Kidney (tissue), 13 donors: ENCODE measurements at regions not wholly inside any gene's neighbourhood (a gene's known extent, or its start where the extent isn't known, plus 50 kb on each side); places are given as distances from the start of the nearest gene placed in this dataset.
A peak's percentile ranks its signal among the peaks of the same experiment; 100 is the strongest.

Source experiments
- DNase-seq, 5 donors: peaks; one replicate each; pipeline ENCODE4 v3.0.0-alpha.2; 2013 to 2020
- FAIRE-seq: peaks from 2 replicates; lab custom pipeline; 2012; peaks lifted over from hg19 to GRCh38; lab: Jason Lieb, UNC
- H3K27ac ChIP-seq, 2 donors: one replicate each; pipeline ENCODE4 v1.7.0; 2013; ENCODE audit warnings: low read depth in 2 of 2, low read length in 2 of 2, inconsistent platforms in 1 of 2
- H3K27me3 ChIP-seq: one replicate; pipeline ENCODE4 v1.7.1; 2013; ENCODE audit warnings: low read length, inconsistent platforms; ENCODE audit not compliant: control insufficient read depth, insufficient read depth
- H3K36me3 ChIP-seq, 3 donors: one replicate each; pipeline versions ENCODE4 v1.7.0 to v1.7.1; 2013; ENCODE audit warnings: low read length in 3 of 3, control low read depth in 1 of 3, inconsistent platforms in 1 of 3; ENCODE audit not compliant: insufficient read depth in 3 of 3, control insufficient read depth in 2 of 3
- H3K4me1 ChIP-seq, 3 donors: one replicate each; pipeline versions ENCODE4 v1.7.0 to v1.7.1; 2013; ENCODE audit warnings: low read length in 3 of 3, inconsistent platforms in 1 of 3, low read depth in 1 of 3; ENCODE audit not compliant: control insufficient read depth in 2 of 3, insufficient read depth in 2 of 3
- H3K4me3 ChIP-seq, 3 donors: one replicate each; pipeline versions ENCODE4 v1.7.0 to v1.8.1; 2013; ENCODE audit warnings: low read length in 3 of 3, control low read depth in 1 of 3, inconsistent platforms in 1 of 3
- H3K9ac ChIP-seq, 3 donors: one replicate each; pipeline versions ENCODE4 v1.7.0 to v1.7.1; 2013; ENCODE audit warnings: low read length in 3 of 3, control low read depth in 1 of 3, inconsistent platforms in 1 of 3
- H3K9me3 ChIP-seq, 3 donors: one replicate each; pipeline versions ENCODE4 v1.7.0 to v1.7.1; 2013; ENCODE audit warnings: low read length in 3 of 3, control low read depth in 1 of 3, inconsistent platforms in 1 of 3; ENCODE audit not compliant: control insufficient read depth in 2 of 3, insufficient read depth in 1 of 3
- intact Hi-C: fragments of 100-400 bp; cut with DNase I; formaldehyde crosslinking; loops from one replicate; pipeline ENCODE4 v1.11.1; 2022
- TF ChIP-seq, protein P1 (sequence below): IDR thresholded peaks from 3 replicates; pipeline ENCODE4 v1.5.1; 2012; ENCODE audit warnings: mild to moderate bottlenecking, moderate library complexity, borderline replicate concordance; ENCODE audit not compliant: insufficient read depth; ENCODE audit errors: extremely low read depth
- donor health status: control.
- donor health status: control.
- donor health status: control.
- donor health status: control.
- donor health status: control.
- donor health status: DM: yes; HTN: yes; CAD: no.
- donor health status: Normal renal cell carcinoma (clear cell type).

GRCh38 chr16:16861546-16861945, 482.6 kb downstream of the NPIPA7 start:
- Histone ChIP-seq H3K4me1 (no peaks in the 10 kb centered on the region), H3K9ac (no peak overlapping the region), H3K4me3 (no peak overlapping the region), H3K27ac (no peak overlapping the region), H3K9me3 (no peaks in the 10 kb centered on the region), H3K27me3 (no peaks in the 10 kb centered on the region), H3K36me3 (no peaks in the 10 kb centered on the region)
- TF ChIP-seq, protein P1, sequence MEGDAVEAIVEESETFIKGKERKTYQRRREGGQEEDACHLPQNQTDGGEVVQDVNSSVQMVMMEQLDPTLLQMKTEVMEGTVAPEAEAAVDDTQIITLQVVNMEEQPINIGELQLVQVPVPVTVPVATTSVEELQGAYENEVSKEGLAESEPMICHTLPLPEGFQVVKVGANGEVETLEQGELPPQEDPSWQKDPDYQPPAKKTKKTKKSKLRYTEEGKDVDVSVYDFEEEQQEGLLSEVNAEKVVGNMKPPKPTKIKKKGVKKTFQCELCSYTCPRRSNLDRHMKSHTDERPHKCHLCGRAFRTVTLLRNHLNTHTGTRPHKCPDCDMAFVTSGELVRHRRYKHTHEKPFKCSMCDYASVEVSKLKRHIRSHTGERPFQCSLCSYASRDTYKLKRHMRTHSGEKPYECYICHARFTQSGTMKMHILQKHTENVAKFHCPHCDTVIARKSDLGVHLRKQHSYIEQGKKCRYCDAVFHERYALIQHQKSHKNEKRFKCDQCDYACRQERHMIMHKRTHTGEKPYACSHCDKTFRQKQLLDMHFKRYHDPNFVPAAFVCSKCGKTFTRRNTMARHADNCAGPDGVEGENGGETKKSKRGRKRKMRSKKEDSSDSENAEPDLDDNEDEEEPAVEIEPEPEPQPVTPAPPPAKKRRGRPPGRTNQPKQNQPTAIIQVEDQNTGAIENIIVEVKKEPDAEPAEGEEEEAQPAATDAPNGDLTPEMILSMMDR, result peak; percentile 49
- intact Hi-C loops, result no loop called here
- DNase-seq (peak in 4 of 5 donors; percentile 51 to 72 (median 54)), FAIRE-seq (no peak)

- no peak for FAIRE-seq
- H3K9ac ChIP-seq, result no peak overlapping the region
- no peak overlapping the region for H3K27ac ChIP-seq
- H3K9me3 ChIP-seq, result no peaks in the 10 kb centered on the region
- no peaks in the 10 kb centered on the region for H3K4me1 ChIP-seq
- H3K27me3 ChIP-seq, result no peaks in the 10 kb centered on the region
- intact Hi-C loops, result no loop called here
- no peaks in the 10 kb centered on the region for H3K36me3 ChIP-seq
- no peak for DNase-seq
- no peak overlapping the region for H3K4me3 ChIP-seq
- TF ChIP-seq, protein P1, result no peak
Observed at GRCh38 chr16:16863672-16864071, 484.7 kb downstream of the NPIPA7 start.

- DNase-seq (no peak), FAIRE-seq (no peak)
- Histone ChIP-seq H3K27me3 (peaks cover 2% of the 10 kb centered on the region), H3K9me3 (no peaks in the 10 kb centered on the region), H3K9ac (no peak overlapping the region), H3K36me3 (no peaks in the 10 kb centered on the region), H3K27ac (no peak overlapping the region), H3K4me1 (no peaks in the 10 kb centered on the region), H3K4me3 (no peak overlapping the region)
- TF ChIP-seq, protein P1, result no peak
- intact Hi-C loops, result no loop called here
Observed at GRCh38 chr16:16864536-16864935, 485.6 kb downstream of the NPIPA7 start.

- TF ChIP-seq, protein P1, result no peak
- Histone ChIP-seq H3K4me3 (no peak overlapping the region), H3K27ac (no peak overlapping the region), H3K9me3 (no peaks in the 10 kb centered on the region), H3K36me3 (no peaks in the 10 kb centered on the region), H3K4me1 (no peaks in the 10 kb centered on the region), H3K27me3 (peaks cover 2% of the 10 kb centered on the region), H3K9ac (no peak overlapping the region)
- FAIRE-seq (no peak), DNase-seq (no peak)
- intact Hi-C loops, result no loop called here
Observed at GRCh38 chr16:16865374-16865773, 486.4 kb downstream of the NPIPA7 start.
